OCI-LY1 (cell line): ENCODE measurements at regions not wholly inside any gene's neighbourhood (a gene's known extent, or its start where the extent isn't known, plus 50 kb on each side); places are given as distances from the start of the nearest gene placed in this dataset.

Experiments used
- H2AFZ ChIP-seq: fragments of 200-600 bp; sonication (generic), shearing (Covaris generic); 2 replicates; pipeline ENCODE4 v1.6.0; 2014; ENCODE audit warnings: antibody characterized with exemption, mild to moderate bottlenecking, low read length
- H3F3A ChIP-seq: fragments of 200-600 bp; sonication (generic), shearing (Covaris generic); 2 replicates; pipeline ENCODE4 v1.6.0; 2014; ENCODE audit warnings: mild to moderate bottlenecking, antibody characterized with exemption, low read length, moderate library complexity; ENCODE audit not compliant: insufficient read depth
- H3K27ac ChIP-seq: fragments of 200-600 bp; sonication (generic); 2 replicates; pipeline ENCODE4 v1.5.1; 2014; ENCODE audit warnings: low read length, mixed run types, mild to moderate bottlenecking, low read depth; ENCODE audit not compliant: poor library complexity, severe bottlenecking
- H3K27me3 ChIP-seq: fragments of 200-600 bp; sonication (generic); 2 replicates; pipeline ENCODE4 v1.6.0; 2014; ENCODE audit warnings: antibody characterized with exemption, mild to moderate bottlenecking, low read length, moderate library complexity; ENCODE audit not compliant: insufficient read depth
- H3K36me3 ChIP-seq: fragments of 200-600 bp; sonication (generic); 2 replicates; pipeline ENCODE4 v1.6.1; 2014; ENCODE audit warnings: mild to moderate bottlenecking, antibody characterized with exemption, low read length, moderate library complexity, mixed read lengths; ENCODE audit not compliant: insufficient read depth
- H3K4me1 ChIP-seq: fragments of 200-600 bp; sonication (generic); 2 replicates; pipeline ENCODE4 v1.5.1; 2014; ENCODE audit warnings: mild to moderate bottlenecking, low read length, moderate library complexity; ENCODE audit not compliant: insufficient read depth, severe bottlenecking
- H3K4me2 ChIP-seq: fragments of 200-600 bp; sonication (generic), shearing (Covaris generic); 2 replicates; pipeline ENCODE4 v1.6.1; 2014; ENCODE audit warnings: low read length
- H3K4me3 ChIP-seq: fragments of 200-600 bp; sonication (generic); 2 replicates; pipeline ENCODE4 v1.5.1; 2014; ENCODE audit warnings: low read length, low read depth, mild to moderate bottlenecking, mixed read lengths; ENCODE audit not compliant: poor library complexity, severe bottlenecking
- H3K79me2 ChIP-seq: fragments of 200-600 bp; shearing (Covaris generic); 2 replicates; pipeline ENCODE4 v1.6.1; 2016; ENCODE audit warnings: mixed run types, low read length, mixed read lengths; ENCODE audit not compliant: insufficient read depth
- H3K9ac ChIP-seq: fragments of 200-600 bp; sonication (generic), shearing (Covaris generic); 2 replicates; pipeline ENCODE4 v1.6.1; 2014; ENCODE audit warnings: mild to moderate bottlenecking, low read length, mixed read lengths
- H3K9me2 ChIP-seq: fragments of 200-600 bp; sonication (generic), shearing (Covaris generic); 2 replicates; pipeline ENCODE4 v1.6.1; 2014; ENCODE audit warnings: low read depth, mild to moderate bottlenecking, low read length, mixed read lengths
- H3K9me3 ChIP-seq: fragments of 200-600 bp; shearing (Covaris generic); 2 replicates; pipeline ENCODE4 v1.6.1; 2014; ENCODE audit warnings: low read length, mixed read lengths
- H4K20me1 ChIP-seq: fragments of 200-600 bp; sonication (generic), shearing (Covaris generic); 2 replicates; pipeline ENCODE4 v1.6.0; 2016; ENCODE audit warnings: mild to moderate bottlenecking, low read length; ENCODE audit not compliant: insufficient read depth
- CTCF ChIP-seq: fragments of 200-600 bp; sonication (generic), shearing (Covaris generic); IDR thresholded peaks from 2 replicates; pipeline ENCODE4 v1.5.1; 2017; ENCODE audit warnings: mild to moderate bottlenecking, antibody characterized with exemption, low read length, moderate library complexity, mixed read lengths
- EZH2 ChIP-seq: fragments of 200-600 bp; sonication (generic), shearing (Covaris generic); IDR thresholded peaks from 2 replicates; pipeline ENCODE4 v1.8.0; 2017; ENCODE audit warnings: borderline replicate concordance, mixed run types, mild to moderate bottlenecking, antibody characterized with exemption, low read length, moderate library complexity, mixed read lengths

- H3K9me2 ChIP-seq, result no peaks in the 10 kb centered on the region
- no peak overlapping the region for H3K9ac ChIP-seq
- H3K79me2 ChIP-seq, result no peaks in the 10 kb centered on the region
- H2AFZ ChIP-seq, result no peak overlapping the region
- no peak overlapping the region for H3K4me3 ChIP-seq
- no peaks in the 10 kb centered on the region for H3K9me3 ChIP-seq
- H3K36me3 ChIP-seq, result no peaks in the 10 kb centered on the region
- H4K20me1 ChIP-seq, result no peaks in the 10 kb centered on the region
- no peak overlapping the region for H3K4me2 ChIP-seq
- H3K4me1 ChIP-seq, result no peaks in the 10 kb centered on the region
- no peak overlapping the region for H3K27ac ChIP-seq
- TF ChIP-seq CTCF (no peak), EZH2 (no peak)
- no peaks in the 10 kb centered on the region for H3K27me3 ChIP-seq
- no peaks in the 10 kb centered on the region for H3F3A ChIP-seq
These were observed 725.0 kb upstream of the SOX11 start for GRCh38 chr2:4967206-4967605.

- no peaks in the 10 kb centered on the region for H3K4me1 ChIP-seq
- H3F3A ChIP-seq, result no peaks in the 10 kb centered on the region
- H3K4me2 ChIP-seq, result no peak overlapping the region
- TF ChIP-seq CTCF (no peak), EZH2 (no peak)
- no peaks in the 10 kb centered on the region for H3K9me2 ChIP-seq
- no peaks in the 10 kb centered on the region for H3K9me3 ChIP-seq
- no peaks in the 10 kb centered on the region for H3K36me3 ChIP-seq
- H3K9ac ChIP-seq, result no peak overlapping the region
- H2AFZ ChIP-seq, result no peak overlapping the region
- H3K27ac ChIP-seq, result no peak overlapping the region
- H3K27me3 ChIP-seq, result no peaks in the 10 kb centered on the region
- H3K79me2 ChIP-seq, result no peaks in the 10 kb centered on the region
- H3K4me3 ChIP-seq, result no peak overlapping the region
- H4K20me1 ChIP-seq, result no peaks in the 10 kb centered on the region
These were observed 719.7 kb upstream of the SOX11 start for GRCh38 chr2:4972472-4972871.

- H3K4me1 ChIP-seq, result no peaks in the 10 kb centered on the region
- H3K4me3 ChIP-seq, result no peak overlapping the region
- TF ChIP-seq CTCF (no peak), EZH2 (no peak)
- H3K9me2 ChIP-seq, result no peaks in the 10 kb centered on the region
- H3K9ac ChIP-seq, result no peak overlapping the region
- no peak overlapping the region for H3K4me2 ChIP-seq
- no peak overlapping the region for H2AFZ ChIP-seq
- no peaks in the 10 kb centered on the region for H3K36me3 ChIP-seq
- no peaks in the 10 kb centered on the region for H3F3A ChIP-seq
- H3K79me2 ChIP-seq, result no peaks in the 10 kb centered on the region
- no peaks in the 10 kb centered on the region for H4K20me1 ChIP-seq
- H3K9me3 ChIP-seq, result no peaks in the 10 kb centered on the region
- H3K27ac ChIP-seq, result no peak overlapping the region
- H3K27me3 ChIP-seq, result no peaks in the 10 kb centered on the region
These were observed 718.8 kb upstream of the SOX11 start for GRCh38 chr2:4973354-4973753.
